ENCODE measurements at regions not wholly inside any gene's neighbourhood (a gene's known extent, or its start where the extent isn't known, plus 50 kb on each side); places are given as distances from the start of the nearest gene placed in this dataset.

DNA sequence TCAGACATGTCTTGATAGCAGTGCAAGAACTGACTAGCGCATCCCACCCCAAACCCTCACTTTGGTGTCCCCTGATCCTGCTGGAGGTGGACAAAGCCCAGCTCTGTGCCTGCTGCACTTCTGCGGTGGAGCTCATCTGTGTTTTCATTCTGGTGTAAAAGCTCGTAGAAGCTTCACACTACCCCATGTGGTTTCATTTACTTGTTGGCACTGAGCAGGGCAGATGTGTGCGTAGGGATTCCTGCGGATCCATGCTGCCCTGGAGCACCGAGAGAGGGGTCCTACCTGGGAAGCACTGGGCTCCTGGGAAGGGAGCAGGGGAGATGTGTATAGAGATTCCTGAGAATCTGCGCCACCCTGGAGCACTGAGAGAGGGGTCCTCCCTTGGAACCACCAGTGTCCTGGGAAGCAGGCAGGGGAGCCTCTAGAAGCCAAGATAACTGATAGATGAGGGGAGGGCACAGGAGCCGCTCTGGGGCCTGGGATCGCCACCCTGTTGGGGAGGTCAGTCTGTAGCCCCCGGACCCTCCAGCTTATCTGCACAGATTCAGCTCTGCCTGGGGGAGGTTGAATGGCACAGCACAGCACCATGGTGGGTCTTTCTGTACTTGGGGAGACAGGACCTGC is 106.9 kb upstream of the OTOS start:
- no peaks in the 10 kb centered on the region for H3K9me3 Mint-ChIP-seq
- DNase-seq (no peak), ATAC-seq (no peak)
- no peak overlapping the region for H3K4me3 Mint-ChIP-seq
- Histone ChIP-seq H3K36me3 (ENCODE audit: control insufficient read depth, insufficient read depth, low read length) (no peaks in the 10 kb centered on the region), H3K9me3 (ENCODE audit: control insufficient read depth, insufficient read depth, low read length) (no peaks in the 10 kb centered on the region), H3K27me3 (ENCODE audit: control insufficient read depth, insufficient read depth, low read length) (peaks cover 2% of the 10 kb centered on the region), H3K4me1 (ENCODE audit: control insufficient read depth, insufficient read depth, low read length) (peaks cover 4% of the 10 kb centered on the region), H3K4me3 (ENCODE audit: low read length) (no peak overlapping the region), H3K27ac (ENCODE audit: low read length) (no peak overlapping the region)
- H3K27me3 Mint-ChIP-seq (ENCODE audit: low read depth in 2 of 2): peaks cover 6 to 10% of the 10 kb centered on the region in 2 donors
- intact Hi-C loops (cut with micrococcal nuclease): no loop called here
- TF ChIP-seq, protein P1, sequence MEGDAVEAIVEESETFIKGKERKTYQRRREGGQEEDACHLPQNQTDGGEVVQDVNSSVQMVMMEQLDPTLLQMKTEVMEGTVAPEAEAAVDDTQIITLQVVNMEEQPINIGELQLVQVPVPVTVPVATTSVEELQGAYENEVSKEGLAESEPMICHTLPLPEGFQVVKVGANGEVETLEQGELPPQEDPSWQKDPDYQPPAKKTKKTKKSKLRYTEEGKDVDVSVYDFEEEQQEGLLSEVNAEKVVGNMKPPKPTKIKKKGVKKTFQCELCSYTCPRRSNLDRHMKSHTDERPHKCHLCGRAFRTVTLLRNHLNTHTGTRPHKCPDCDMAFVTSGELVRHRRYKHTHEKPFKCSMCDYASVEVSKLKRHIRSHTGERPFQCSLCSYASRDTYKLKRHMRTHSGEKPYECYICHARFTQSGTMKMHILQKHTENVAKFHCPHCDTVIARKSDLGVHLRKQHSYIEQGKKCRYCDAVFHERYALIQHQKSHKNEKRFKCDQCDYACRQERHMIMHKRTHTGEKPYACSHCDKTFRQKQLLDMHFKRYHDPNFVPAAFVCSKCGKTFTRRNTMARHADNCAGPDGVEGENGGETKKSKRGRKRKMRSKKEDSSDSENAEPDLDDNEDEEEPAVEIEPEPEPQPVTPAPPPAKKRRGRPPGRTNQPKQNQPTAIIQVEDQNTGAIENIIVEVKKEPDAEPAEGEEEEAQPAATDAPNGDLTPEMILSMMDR (IDR thresholded peaks at IDR 0.05): no peak
- no peaks in the 10 kb centered on the region for H3K4me1 Mint-ChIP-seq
- H3K36me3 Mint-ChIP-seq: no peaks in the 10 kb centered on the region
- no peak overlapping the region for H3K27ac Mint-ChIP-seq
- whole genome bisulfite sequencing (ENCODE audit: insufficient coverage): 90% methylated on average over 10 of the region's 10 CpGs

DNA sequence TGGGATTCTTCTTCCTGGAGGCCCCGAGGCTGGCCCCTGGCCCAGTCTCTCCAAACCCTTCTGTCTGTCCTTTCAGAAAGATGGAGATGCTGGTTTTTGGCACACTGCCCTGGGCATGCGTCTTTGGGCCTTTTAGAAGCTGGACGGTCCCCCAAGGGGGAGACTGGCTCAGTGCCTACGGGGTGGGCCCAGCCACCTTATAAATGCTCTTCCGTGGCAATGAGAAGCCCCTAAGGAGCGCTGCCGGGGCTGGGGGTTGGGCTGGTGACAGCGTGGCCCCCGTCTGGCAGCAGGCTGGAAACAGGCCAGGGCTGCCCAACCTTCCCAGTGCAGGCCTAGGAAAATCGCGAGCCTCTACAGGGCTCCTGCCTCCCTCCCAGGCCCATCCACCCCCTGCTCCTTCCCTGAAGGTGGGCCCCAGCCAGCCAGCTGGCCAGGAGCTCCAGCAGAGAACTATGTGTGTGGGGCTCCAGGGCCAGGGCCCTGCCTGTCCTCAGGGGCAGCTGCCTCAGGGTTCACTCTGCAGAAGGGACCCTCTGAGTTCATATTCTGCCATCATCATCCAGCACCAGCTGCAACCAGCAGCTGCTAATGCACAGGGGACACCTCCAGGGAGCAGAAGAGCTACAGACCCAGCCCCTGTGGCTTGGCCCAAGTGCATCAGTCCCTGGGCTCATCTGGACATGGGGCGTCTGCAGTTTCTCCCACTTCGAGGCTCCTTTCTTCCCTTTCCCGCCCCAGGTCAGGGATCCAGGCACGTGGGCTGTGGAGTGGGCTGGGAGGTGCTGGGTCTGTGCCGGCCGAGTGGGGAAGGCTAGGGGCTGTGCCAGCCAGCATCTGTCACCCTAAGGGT is 107.6 kb upstream of the OTOS start:
- peaks cover 6 to 10% of the 10 kb centered on the region in 2 donors for H3K27me3 Mint-ChIP-seq (ENCODE audit: low read depth in 2 of 2)
- peaks cover 1% of the 10 kb centered on the region for H3K27me3 ChIP-seq (ENCODE audit: control insufficient read depth, insufficient read depth, low read length)
- no peak overlapping the region for H3K27ac Mint-ChIP-seq
- no peaks in the 10 kb centered on the region for H3K36me3 Mint-ChIP-seq
- intact Hi-C loops (cut with micrococcal nuclease): no loop called here
- no peak overlapping the region for H3K4me3 ChIP-seq (ENCODE audit: low read length)
- H3K27ac ChIP-seq (ENCODE audit: low read length): no peak overlapping the region
- ATAC-seq (no peak), DNase-seq (no peak)
- no peaks in the 10 kb centered on the region for H3K9me3 Mint-ChIP-seq
- TF ChIP-seq, protein P1 (IDR thresholded peaks at IDR 0.05): no peak
- no peaks in the 10 kb centered on the region for H3K4me1 Mint-ChIP-seq
- H3K4me1 ChIP-seq (ENCODE audit: control insufficient read depth, insufficient read depth, low read length): peaks cover 4% of the 10 kb centered on the region
- no peak overlapping the region for H3K4me3 Mint-ChIP-seq
- H3K36me3 ChIP-seq (ENCODE audit: control insufficient read depth, insufficient read depth, low read length): no peaks in the 10 kb centered on the region
- WGBS (ENCODE audit: insufficient coverage): 86% methylated on average over 17 of the region's 17 CpGs
- H3K9me3 ChIP-seq (ENCODE audit: control insufficient read depth, insufficient read depth, low read length): no peaks in the 10 kb centered on the region

DNA sequence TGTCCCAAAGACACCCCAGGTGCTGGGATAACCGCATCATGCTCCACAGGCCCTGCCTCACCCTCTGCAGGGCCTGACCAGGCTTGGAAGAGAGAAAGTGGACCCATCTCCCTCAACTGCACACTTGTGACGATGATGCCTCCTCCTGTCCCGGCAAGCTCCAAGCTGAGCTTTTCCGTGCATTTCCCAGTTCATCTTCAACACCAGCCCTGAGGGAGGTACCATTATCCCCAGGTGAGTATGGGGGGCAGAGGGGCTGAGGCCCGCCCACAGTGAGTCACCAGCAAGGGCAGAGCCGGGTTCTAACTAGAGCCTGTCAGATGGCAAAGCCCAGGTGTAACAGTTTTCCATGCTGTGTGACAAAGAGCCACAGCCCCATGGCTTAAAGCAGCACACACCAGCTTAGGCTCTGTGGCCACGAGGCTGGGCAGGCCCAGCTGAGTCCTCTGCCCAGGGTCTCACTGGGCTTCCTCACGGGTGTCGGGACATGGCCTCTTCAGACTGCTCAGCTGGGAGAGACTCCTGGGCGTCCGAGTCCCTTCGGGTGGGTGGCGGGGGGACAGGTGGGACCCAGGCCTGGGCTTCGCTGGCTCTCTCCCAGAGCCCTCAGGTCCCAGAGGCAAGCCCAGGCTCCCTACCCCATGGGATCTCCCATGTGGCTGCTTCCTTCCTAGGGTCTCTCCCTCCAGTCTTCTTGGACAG is 108.4 kb upstream of the OTOS start:
- Mint-ChIP-seq H3K4me1 (no peaks in the 10 kb centered on the region), H3K9me3 (no peaks in the 10 kb centered on the region), H3K27ac (no peak overlapping the region), H3K27me3 (ENCODE audit: low read depth in 2 of 2) (peaks cover 6 to 9% of the 10 kb centered on the region in 2 donors), H3K36me3 (no peaks in the 10 kb centered on the region), H3K4me3 (no peak overlapping the region)
- ATAC-seq (no peak), DNase-seq (no peak)
- Histone ChIP-seq H3K4me3 (ENCODE audit: low read length) (no peak overlapping the region), H3K27me3 (ENCODE audit: control insufficient read depth, insufficient read depth, low read length) (no peaks in the 10 kb centered on the region), H3K9me3 (ENCODE audit: control insufficient read depth, insufficient read depth, low read length) (no peaks in the 10 kb centered on the region), H3K4me1 (ENCODE audit: control insufficient read depth, insufficient read depth, low read length) (peaks cover 4% of the 10 kb centered on the region), H3K27ac (ENCODE audit: low read length) (no peak overlapping the region), H3K36me3 (ENCODE audit: control insufficient read depth, insufficient read depth, low read length) (no peaks in the 10 kb centered on the region)
- intact Hi-C loops (cut with micrococcal nuclease): no loop called here
- TF ChIP-seq, protein P1 (IDR thresholded peaks at IDR 0.05): no peak
- WGBS (ENCODE audit: insufficient coverage): 83% methylated on average over 12 of the region's 14 CpGs
